ENCODE measurements at regions not wholly inside any gene's neighbourhood (a gene's known extent, or its start where the extent isn't known, plus 50 kb on each side); places are given as distances from the start of the nearest gene placed in this dataset.

- no peak for DNase-seq (ENCODE audit: low spot score)
- in situ Hi-C loops (cut with MboI; ENCODE audit: low pct_unique_long_range_greater_than_20kb, low sequenced_read_pairs, unreplicated experiment): no loop called here
- no peak for TF ChIP-seq CTCF (IDR thresholded peaks at IDR 0.05; ENCODE audit: extremely low read depth, insufficient read depth, missing control alignments)
Observed at GRCh38 chr13:62243106-62243505, 827.5 kb upstream of the PCDH20 start.

- in situ Hi-C loops (cut with MboI; ENCODE audit: low pct_unique_long_range_greater_than_20kb, low sequenced_read_pairs, unreplicated experiment): no loop called here
- DNase-seq (ENCODE audit: low spot score): no peak
- no peak for TF ChIP-seq CTCF (IDR thresholded peaks at IDR 0.05; ENCODE audit: extremely low read depth, insufficient read depth, missing control alignments)
Observed at GRCh38 chr13:62234780-62235440, 819.3 kb upstream of the PCDH20 start.

GRCh38 chr13:62210951-62211350, 795.3 kb upstream of the PCDH20 start:
- in situ Hi-C loops (cut with MboI; ENCODE audit: low pct_unique_long_range_greater_than_20kb, low sequenced_read_pairs, unreplicated experiment): no loop called here
- no peak for DNase-seq (ENCODE audit: low spot score)
- TF ChIP-seq CTCF (IDR thresholded peaks at IDR 0.05; ENCODE audit: extremely low read depth, insufficient read depth, missing control alignments): no peak

- peak; percentile 26 for DNase-seq (ENCODE audit: low spot score)
- no peak for TF ChIP-seq CTCF (IDR thresholded peaks at IDR 0.05; ENCODE audit: extremely low read depth, insufficient read depth, missing control alignments)
- in situ Hi-C loops (cut with MboI; ENCODE audit: low pct_unique_long_range_greater_than_20kb, low sequenced_read_pairs, unreplicated experiment): no loop called here
Observed at GRCh38 chr13:62209529-62209928, 793.9 kb upstream of the PCDH20 start.

GRCh38 chr13:62207388-62207787, 791.7 kb upstream of the PCDH20 start:
- in situ Hi-C loops (cut with MboI; ENCODE audit: low pct_unique_long_range_greater_than_20kb, low sequenced_read_pairs, unreplicated experiment): no loop called here
- DNase-seq (ENCODE audit: low spot score): no peak

GRCh38 chr13:62206165-62206564, 790.5 kb upstream of the PCDH20 start:
- no peak for TF ChIP-seq CTCF (IDR thresholded peaks at IDR 0.05; ENCODE audit: extremely low read depth, insufficient read depth, missing control alignments)
- in situ Hi-C loops (cut with MboI; ENCODE audit: low pct_unique_long_range_greater_than_20kb, low sequenced_read_pairs, unreplicated experiment): no loop called here
- no peak for DNase-seq (ENCODE audit: low spot score)

More at GRCh38 chr13:62207388-62207787, 791.7 kb upstream of the PCDH20 start:
- TF ChIP-seq CTCF (IDR thresholded peaks at IDR 0.05; ENCODE audit: extremely low read depth, insufficient read depth, missing control alignments): no peak

All from GM13977 (cell line).